IgD-negative memory B cell (primary cell): ENCODE measurements at regions not wholly inside any gene's neighbourhood (a gene's known extent, or its start where the extent isn't known, plus 50 kb on each side); places are given as distances from the start of the nearest gene placed in this dataset.

Experiments
- H3K27ac Mint-ChIP-seq, 3 donors: one replicate each; pipeline ENCODE4 v1.8.0; 2020 to 2022; ENCODE audit warnings: mild to moderate bottlenecking in 3 of 3, mixed read lengths in 3 of 3, moderate library complexity in 1 of 3
- H3K27me3 Mint-ChIP-seq: one replicate; pipeline ENCODE4 v1.8.0; 2021; ENCODE audit warnings: mixed read lengths
- H3K36me3 Mint-ChIP-seq: one replicate; pipeline ENCODE4 v1.8.0; 2020; ENCODE audit warnings: mild to moderate bottlenecking, mixed read lengths
- H3K4me1 Mint-ChIP-seq, 3 donors: one replicate each; pipeline ENCODE4 v1.8.0; 2020 to 2022; ENCODE audit warnings: mixed read lengths in 3 of 3, mild to moderate bottlenecking in 1 of 3
- H3K4me3 Mint-ChIP-seq, 4 donors: one replicate each; pipeline ENCODE4 v1.8.0; 2020 to 2022; ENCODE audit warnings: mild to moderate bottlenecking in 4 of 4, mixed read lengths in 4 of 4, moderate library complexity in 3 of 4
- H3K9me3 Mint-ChIP-seq, 3 donors: one replicate each; pipeline ENCODE4 v1.8.0; 2020 to 2021; ENCODE audit warnings: mixed read lengths in 3 of 3, mild to moderate bottlenecking in 1 of 3

- H3K9me3 Mint-ChIP-seq = peaks cover 0 to 7% (median 7%) of the 10 kb centered on the region in 3 donors
- no peak overlapping the region for H3K27ac Mint-ChIP-seq
- H3K4me3 Mint-ChIP-seq = no peak overlapping the region
- no peaks in the 10 kb centered on the region for H3K4me1 Mint-ChIP-seq
- H3K27me3 Mint-ChIP-seq = peaks cover 2% of the 10 kb centered on the region
- no peaks in the 10 kb centered on the region for H3K36me3 Mint-ChIP-seq
Observed at GRCh38 chr3:180092889-180093288, 56.2 kb upstream of the PEX5L start.

- no peak overlapping the region for H3K4me3 Mint-ChIP-seq
- peaks cover 1 to 7% (median 7%) of the 10 kb centered on the region in 3 donors for H3K9me3 Mint-ChIP-seq
- no peak overlapping the region for H3K27ac Mint-ChIP-seq
- no peaks in the 10 kb centered on the region for H3K4me1 Mint-ChIP-seq
- H3K36me3 Mint-ChIP-seq = no peaks in the 10 kb centered on the region
- peaks cover 2% of the 10 kb centered on the region for H3K27me3 Mint-ChIP-seq
Observed at GRCh38 chr3:180093535-180093934, 56.8 kb upstream of the PEX5L start.

GRCh38 chr3:180097626-180098025, 60.9 kb upstream of the PEX5L start:
- H3K4me3 Mint-ChIP-seq = no peak overlapping the region

GRCh38 chr3:180102134-180102533, 65.4 kb upstream of the PEX5L start:
- H3K4me3 Mint-ChIP-seq = no peak overlapping the region
- H3K9me3 Mint-ChIP-seq = peaks cover 0 to 6% (median 0%) of the 10 kb centered on the region in 3 donors
- peaks cover 5% of the 10 kb centered on the region for H3K36me3 Mint-ChIP-seq
- peaks cover 4% of the 10 kb centered on the region for H3K27me3 Mint-ChIP-seq
- no peaks in the 10 kb centered on the region for H3K4me1 Mint-ChIP-seq
- H3K27ac Mint-ChIP-seq = no peak overlapping the region

More at GRCh38 chr3:180097626-180098025, 60.9 kb upstream of the PEX5L start:
- Mint-ChIP-seq H3K27me3 (peaks cover 2% of the 10 kb centered on the region), H3K4me1 (no peaks in the 10 kb centered on the region), H3K9me3 (peaks cover 0 to 3% (median 1%) of the 10 kb centered on the region in 3 donors), H3K27ac (no peak overlapping the region), H3K36me3 (no peaks in the 10 kb centered on the region)

- no peak overlapping the region for H3K4me3 Mint-ChIP-seq
- H3K9me3 Mint-ChIP-seq = peaks cover 0 to 6% (median 0%) of the 10 kb centered on the region in 3 donors
- H3K36me3 Mint-ChIP-seq = peaks cover 5% of the 10 kb centered on the region
- H3K27ac Mint-ChIP-seq = no peak overlapping the region
- no peaks in the 10 kb centered on the region for H3K4me1 Mint-ChIP-seq
- H3K27me3 Mint-ChIP-seq = peaks cover 7% of the 10 kb centered on the region
Observed at GRCh38 chr3:180102604-180103003, 65.9 kb upstream of the PEX5L start.

- Mint-ChIP-seq H3K4me3 (no peak overlapping the region), H3K4me1 (no peaks in the 10 kb centered on the region), H3K36me3 (peaks cover 2% of the 10 kb centered on the region), H3K9me3 (peaks cover 0 to under 1% (median under 1%) of the 10 kb centered on the region in 3 donors), H3K27ac (no peak overlapping the region), H3K27me3 (no peaks in the 10 kb centered on the region)
Observed at GRCh38 chr3:180116203-180116602, 79.5 kb upstream of the PEX5L start.

- no peak overlapping the region for H3K4me3 Mint-ChIP-seq
- H3K36me3 Mint-ChIP-seq = peaks cover 2% of the 10 kb centered on the region
- H3K27me3 Mint-ChIP-seq = no peaks in the 10 kb centered on the region
- no peak overlapping the region for H3K27ac Mint-ChIP-seq
- H3K4me1 Mint-ChIP-seq = no peaks in the 10 kb centered on the region
- H3K9me3 Mint-ChIP-seq = peaks cover 0 to 5% (median 3%) of the 10 kb centered on the region in 3 donors
Observed at GRCh38 chr3:180116658-180117057, 79.9 kb upstream of the PEX5L start.

- H3K9me3 Mint-ChIP-seq = peaks cover 0 to 8% (median 3%) of the 10 kb centered on the region in 3 donors
- no peaks in the 10 kb centered on the region for H3K4me1 Mint-ChIP-seq
- H3K27ac Mint-ChIP-seq = no peak overlapping the region
Observed at GRCh38 chr3:180117381-180118163, 80.8 kb upstream of the PEX5L start.

GRCh38 chr3:180119567-180119966, 82.8 kb upstream of the PEX5L start:
- Mint-ChIP-seq H3K9me3 (peaks cover 2 to 13% (median 8%) of the 10 kb centered on the region in 3 donors), H3K27ac (no peak overlapping the region), H3K4me1 (no peaks in the 10 kb centered on the region), H3K4me3 (no peak overlapping the region), H3K36me3 (no peaks in the 10 kb centered on the region), H3K27me3 (no peaks in the 10 kb centered on the region)

More at GRCh38 chr3:180117381-180118163, 80.8 kb upstream of the PEX5L start:
- Mint-ChIP-seq H3K27me3 (no peaks in the 10 kb centered on the region), H3K4me3 (no peak overlapping the region), H3K36me3 (peaks cover under 1% of the 10 kb centered on the region)

- Mint-ChIP-seq H3K27ac (no peak overlapping the region), H3K4me1 (no peaks in the 10 kb centered on the region), H3K4me3 (no peak overlapping the region)
Observed at GRCh38 chr3:180123928-180124327, 87.2 kb upstream of the PEX5L start.

GRCh38 chr3:180131169-180131568, 94.4 kb upstream of the PEX5L start:
- no peaks in the 10 kb centered on the region for H3K27me3 Mint-ChIP-seq
- H3K4me1 Mint-ChIP-seq = no peaks in the 10 kb centered on the region
- H3K27ac Mint-ChIP-seq = no peak overlapping the region
- H3K9me3 Mint-ChIP-seq = peaks cover 2 to 13% (median 3%) of the 10 kb centered on the region in 3 donors
- no peaks in the 10 kb centered on the region for H3K36me3 Mint-ChIP-seq
- H3K4me3 Mint-ChIP-seq = no peak overlapping the region

More at GRCh38 chr3:180123928-180124327, 87.2 kb upstream of the PEX5L start:
- Mint-ChIP-seq H3K9me3 (peaks cover 2 to 30% (median 11%) of the 10 kb centered on the region in 3 donors), H3K36me3 (no peaks in the 10 kb centered on the region), H3K27me3 (no peaks in the 10 kb centered on the region)

GRCh38 chr3:180135101-180135500, 98.4 kb upstream of the PEX5L start:
- H3K4me1 Mint-ChIP-seq = no peaks in the 10 kb centered on the region
- no peak overlapping the region for H3K27ac Mint-ChIP-seq
- no peaks in the 10 kb centered on the region for H3K27me3 Mint-ChIP-seq
- H3K4me3 Mint-ChIP-seq = no peak overlapping the region
- no peaks in the 10 kb centered on the region for H3K9me3 Mint-ChIP-seq
- no peaks in the 10 kb centered on the region for H3K36me3 Mint-ChIP-seq

GRCh38 chr3:180138871-180139270, 102.1 kb upstream of the PEX5L start:
- peaks cover 0 to 5% (median 0%) of the 10 kb centered on the region in 3 donors for H3K9me3 Mint-ChIP-seq
- H3K4me3 Mint-ChIP-seq = no peak overlapping the region
- no peak overlapping the region for H3K27ac Mint-ChIP-seq
- no peaks in the 10 kb centered on the region for H3K27me3 Mint-ChIP-seq
- H3K4me1 Mint-ChIP-seq = no peaks in the 10 kb centered on the region
- H3K36me3 Mint-ChIP-seq = no peaks in the 10 kb centered on the region

- H3K9me3 Mint-ChIP-seq = peaks cover 0 to 5% (median 0%) of the 10 kb centered on the region in 3 donors
- H3K36me3 Mint-ChIP-seq = no peaks in the 10 kb centered on the region
- H3K27ac Mint-ChIP-seq = no peak overlapping the region
Observed at GRCh38 chr3:180142041-180142440, 105.3 kb upstream of the PEX5L start.

GRCh38 chr3:180142472-180142871, 105.7 kb upstream of the PEX5L start:
- Mint-ChIP-seq H3K36me3 (no peaks in the 10 kb centered on the region), H3K9me3 (peaks cover 0 to 5% (median 0%) of the 10 kb centered on the region in 3 donors), H3K4me3 (no peak overlapping the region), H3K27ac (no peak overlapping the region), H3K27me3 (no peaks in the 10 kb centered on the region), H3K4me1 (no peaks in the 10 kb centered on the region)

More at GRCh38 chr3:180142041-180142440, 105.3 kb upstream of the PEX5L start:
- Mint-ChIP-seq H3K4me1 (no peaks in the 10 kb centered on the region), H3K27me3 (no peaks in the 10 kb centered on the region), H3K4me3 (no peak overlapping the region)

GRCh38 chr3:180161770-180162169, 125.0 kb upstream of the PEX5L start:
- no peak overlapping the region for H3K27ac Mint-ChIP-seq
- H3K4me1 Mint-ChIP-seq = no peaks in the 10 kb centered on the region
- no peak overlapping the region for H3K4me3 Mint-ChIP-seq
- no peaks in the 10 kb centered on the region for H3K36me3 Mint-ChIP-seq
- H3K27me3 Mint-ChIP-seq = peaks cover 2% of the 10 kb centered on the region
- peaks cover under 1 to 11% (median 6%) of the 10 kb centered on the region in 3 donors for H3K9me3 Mint-ChIP-seq
